HCT116 (cell line): ENCODE measurements at regions not wholly inside any gene's neighbourhood (a gene's known extent, or its start where the extent isn't known, plus 50 kb on each side); places are given as distances from the start of the nearest gene placed in this dataset.
"Not testable (repeated sequence)": the region's sequence is repeated elsewhere in the genome, so short reads cannot be mapped to it uniquely, and the experiment has no call there.

Source experiments
- ATAC-seq: fragments of 200-7000 bp; cut with Tn5 transposase; 2 replicates; pipeline ENCODE4 v1.9.1; 2020; ENCODE audit warnings: mild to moderate bottlenecking, moderate library complexity
- BruUV-seq: library from RNA; stranded (reverse); fragments of 400-500 nt; replicated peaks from 2 replicates; lab custom pipeline; 2021; lab: Mats Ljungman, UMichigan
- CTCF ChIA-PET: fragments of 300-600 bp; sonication (Branson Sonifier 250); formaldehyde crosslinking; loops from one replicate; lab custom pipeline; 2021; ENCODE audit warnings: antibody characterized with exemption; lab: Charles Lee
- POLR2A ChIA-PET: fragments of 300-600, 350-600 bp; sonication (Branson Sonifier 250); formaldehyde crosslinking; loops from one replicate; lab custom pipeline; 2021; ENCODE audit warnings: antibody characterized with exemption; lab: Charles Lee
- RAD21 ChIA-PET, 2 experiments: fragments of 300-600 bp; sonication (Branson Sonifier 250); formaldehyde crosslinking; loops; one replicate each; lab custom pipeline; 2023; ENCODE audit warnings: low total read pairs in 2 of 2; ENCODE audit not compliant: uncharacterized antibody in 2 of 2, unreplicated experiment in 2 of 2, low non-redundant PET in 1 of 2; lab: Charles Lee
- DNase-seq: peaks from one replicate; pipeline ENCODE4 v3.0.0-alpha.2; 2010; ENCODE audit warnings: low read depth, low spot score
- H2AFZ ChIP-seq: fragments of 200-600 bp; shearing (Covaris generic), sonication (generic); 2 replicates; pipeline ENCODE4 v1.6.1; 2017; ENCODE audit warnings: low read depth, mixed run types, mixed read lengths, antibody characterized with exemption, low read length; ENCODE audit not compliant: poor library complexity, severe bottlenecking
- H3K27ac ChIP-seq: 2 replicates; pipeline ENCODE4 v1.5.1; 2012; ENCODE audit warnings: low read depth, low read length
- H3K27me3 ChIP-seq: fragments of 200-600 bp; sonication (generic); 2 replicates; pipeline ENCODE4 v1.6.1; 2016; ENCODE audit warnings: mixed run types, low read length, mixed read lengths; ENCODE audit not compliant: insufficient read depth
- H3K36me3 ChIP-seq, 2 experiments: fragments of 200-500 bp in 1 of 2; fragments of 200-600 bp in 1 of 2; sonication (Bioruptor generic) in 1 of 2; sonication (generic) in 1 of 2; 2 replicates each; pipeline versions ENCODE4 v1.5.1 to v1.6.1; 2014 to 2016; ENCODE audit warnings: low read length in 2 of 2, inconsistent platforms in 1 of 2, mixed read lengths in 1 of 2, mixed run types in 1 of 2; ENCODE audit not compliant: insufficient read depth in 2 of 2, control insufficient read depth in 1 of 2
- H3K4me1 ChIP-seq, 2 experiments: fragments of 200-600 bp in 1 of 2; sonication (generic) in 1 of 2; 2 replicates each; pipeline versions ENCODE4 v1.5.1 to v1.6.1; 2012 to 2017; ENCODE audit warnings: low read length in 2 of 2, inconsistent platforms in 1 of 2, mild to moderate bottlenecking in 1 of 2, mixed read lengths in 1 of 2, mixed run types in 1 of 2, moderate library complexity in 1 of 2; ENCODE audit not compliant: insufficient read depth in 2 of 2, control insufficient read depth in 1 of 2
- H3K4me2 ChIP-seq: fragments of 200-600 bp; sonication (generic); 2 replicates; pipeline ENCODE4 v1.6.1; 2017; ENCODE audit warnings: mixed run types, low read length, mixed read lengths
- H3K4me3 ChIP-seq, 2 experiments: fragments of 200-600 bp in 1 of 2; sonication (generic) in 1 of 2; replicated peaks in 1 of 2; 2 replicates each; pipeline ENCODE4 v1.5.1; 2011 to 2016; ENCODE audit warnings: low read length in 2 of 2, control low read depth in 1 of 2, low read depth in 1 of 2, mild to moderate bottlenecking in 1 of 2, mixed read lengths in 1 of 2, mixed run types in 1 of 2
- H3K79me2 ChIP-seq: fragments of 200-600 bp; sonication (generic); 2 replicates; pipeline ENCODE4 v1.6.1; 2017; ENCODE audit warnings: mild to moderate bottlenecking, mixed run types, low read length, moderate library complexity, mixed read lengths; ENCODE audit not compliant: insufficient read depth
- H3K9ac ChIP-seq: fragments of 200-600 bp; sonication (generic); 2 replicates; pipeline ENCODE4 v1.6.1; 2016; ENCODE audit warnings: low read length, mixed read lengths
- H3K9me2 ChIP-seq: fragments of 200-600 bp; sonication (generic), shearing (Covaris generic); 2 replicates; pipeline ENCODE4 v1.6.1; 2017; ENCODE audit warnings: mixed run types, mild to moderate bottlenecking, moderate library complexity; ENCODE audit not compliant: insufficient read depth
- H3K9me3 ChIP-seq, 2 experiments: fragments of 200-500 bp in 1 of 2; fragments of 200-600 bp in 1 of 2; sonication (Bioruptor generic) in 1 of 2; sonication (generic) in 1 of 2; 2 replicates each; pipeline ENCODE4 v1.6.1; 2014 to 2017; ENCODE audit warnings: low read length in 2 of 2, mixed read lengths in 2 of 2, inconsistent platforms in 1 of 2, low read depth in 1 of 2, mild to moderate bottlenecking in 1 of 2, mixed run types in 1 of 2, moderate library complexity in 1 of 2; ENCODE audit not compliant: control insufficient read depth in 1 of 2, insufficient read depth in 1 of 2
- H4K20me1 ChIP-seq: fragments of 200-600 bp; sonication (generic), shearing (Covaris generic); 2 replicates; pipeline ENCODE4 v1.6.1; 2017; ENCODE audit warnings: mixed run types, mild to moderate bottlenecking, moderate library complexity; ENCODE audit not compliant: insufficient read depth
- CTCF ChIP-seq, 3 experiments: fragments of 200-600 bp in 1 of 3; sonication (generic) in 1 of 3; IDR thresholded peaks in 2 of 3; conservative IDR thresholded peaks in 1 of 3; 2 replicates each; pipeline ENCODE4 v1.5.1; 2012 to 2017; ENCODE audit warnings: low read depth in 2 of 3, low read length in 2 of 3, antibody characterized with exemption in 1 of 3, borderline replicate concordance in 1 of 3, control low read depth in 1 of 3, mild to moderate bottlenecking in 1 of 3, mixed read lengths in 1 of 3, mixed run types in 1 of 3, moderate library complexity in 1 of 3; ENCODE audit not compliant: insufficient read depth in 1 of 3
- EZH2 ChIP-seq: fragments of 200-600 bp; sonication (generic); IDR thresholded peaks from 2 replicates; pipeline ENCODE4 v1.6.1; 2017; ENCODE audit warnings: antibody characterized with exemption, mixed run types
- RAD21 ChIP-seq: IDR thresholded peaks from 2 replicates; pipeline ENCODE4 v1.6.1; 2012; ENCODE audit warnings: low read depth, mild to moderate bottlenecking
- REST ChIP-seq: IDR thresholded peaks from 2 replicates; pipeline ENCODE4 v1.6.1; 2012; ENCODE audit warnings: low read depth
- SP1 ChIP-seq: IDR thresholded peaks from 2 replicates; pipeline ENCODE4 v1.6.1; 2012; ENCODE audit warnings: low read depth
- TCF7L2 ChIP-seq: IDR thresholded peaks from 2 replicates; pipeline ENCODE4 v1.7.0; 2011; ENCODE audit warnings: borderline replicate concordance, inconsistent platforms; ENCODE audit not compliant: insufficient read depth, insufficient read length; ENCODE audit errors: extremely low read depth
- intact Hi-C: fragments of 100-400 bp; cut with micrococcal nuclease; formaldehyde crosslinking; loops from 2 replicates; pipeline ENCODE4 v1.10.0; 2022

- DNase-seq (no peak), ATAC-seq (peak; percentile 88)
- no peaks in the 10 kb centered on the region for H3K79me2 ChIP-seq
- ChIA-PET POLR2A (no interaction called here), CTCF (interaction anchor here (0.6 kb wide), 1 partner anchor 147 kb away, joined by 3 read pairs; no protein-coding TSS in a partner anchor)
- H3K4me2 ChIP-seq: no peak overlapping the region
- no peaks in the 10 kb centered on the region for H3K9me2 ChIP-seq
- H3K4me1 ChIP-seq: no peaks in the 10 kb centered on the region
- H3K9ac ChIP-seq: no peak overlapping the region
- H2AFZ ChIP-seq: no peak overlapping the region
- no peak overlapping the region for H3K4me3 ChIP-seq
- TF ChIP-seq SP1: no peak
- TF ChIP-seq TCF7L2: no peak
- no peak for TF ChIP-seq REST
- no peak for TF ChIP-seq EZH2
- TF ChIP-seq RAD21: peak; percentile 44
- TF ChIP-seq CTCF (IDR thresholded peaks at IDR 0.05 in 2 of 3, conservative IDR thresholded peaks at IDR 0.05 in 1 of 3; ENCODE audit: borderline replicate concordance in 1 of 3, insufficient read depth in 1 of 3, low read depth in 2 of 3, low read length in 2 of 3): peak; percentile 10 to 37 (median 24); a peak in 3 of 6 replicates
- TF ChIP-seq, all 23 proteins: peak for 2
- RAD21 ChIA-PET: no interaction called here
- no TSS peak for BruUV-seq
- Histone ChIP-seq H3K9me3 (no peaks in the 10 kb centered on the region), H4K20me1 (no peaks in the 10 kb centered on the region), H3K36me3 (no peaks in the 10 kb centered on the region), H3K27ac (no peak overlapping the region), H3K27me3 (no peaks in the 10 kb centered on the region)
- intact Hi-C loops: loop anchor here (10.0 kb wide), 1 partner anchor 495 kb away; no protein-coding TSS in a partner anchor
Observed at GRCh38 chr7:109479388-109479787, 909.7 kb downstream of the DNAJB9 start.

- H3K36me3 ChIP-seq, H3K4me2 ChIP-seq, H2AFZ ChIP-seq, H3K79me2 ChIP-seq, DNase-seq, H3K27me3 ChIP-seq, H3K4me1 ChIP-seq, POLR2A ChIA-PET, ATAC-seq, intact Hi-C loops, H3K27ac ChIP-seq, BruUV-seq, RAD21 ChIA-PET, H4K20me1 ChIP-seq, H3K9ac ChIP-seq, H3K9me2 ChIP-seq, CTCF ChIA-PET, H3K9me3 ChIP-seq, H3K4me3 ChIP-seq: not testable (repeated sequence)
Observed at GRCh38 chr7:109490607-109491006, 920.9 kb downstream of the DNAJB9 start.
